ENCODE measurements at regions not wholly inside any gene's neighbourhood (a gene's known extent, or its start where the extent isn't known, plus 50 kb on each side); places are given as distances from the start of the nearest gene placed in this dataset.

DNA sequence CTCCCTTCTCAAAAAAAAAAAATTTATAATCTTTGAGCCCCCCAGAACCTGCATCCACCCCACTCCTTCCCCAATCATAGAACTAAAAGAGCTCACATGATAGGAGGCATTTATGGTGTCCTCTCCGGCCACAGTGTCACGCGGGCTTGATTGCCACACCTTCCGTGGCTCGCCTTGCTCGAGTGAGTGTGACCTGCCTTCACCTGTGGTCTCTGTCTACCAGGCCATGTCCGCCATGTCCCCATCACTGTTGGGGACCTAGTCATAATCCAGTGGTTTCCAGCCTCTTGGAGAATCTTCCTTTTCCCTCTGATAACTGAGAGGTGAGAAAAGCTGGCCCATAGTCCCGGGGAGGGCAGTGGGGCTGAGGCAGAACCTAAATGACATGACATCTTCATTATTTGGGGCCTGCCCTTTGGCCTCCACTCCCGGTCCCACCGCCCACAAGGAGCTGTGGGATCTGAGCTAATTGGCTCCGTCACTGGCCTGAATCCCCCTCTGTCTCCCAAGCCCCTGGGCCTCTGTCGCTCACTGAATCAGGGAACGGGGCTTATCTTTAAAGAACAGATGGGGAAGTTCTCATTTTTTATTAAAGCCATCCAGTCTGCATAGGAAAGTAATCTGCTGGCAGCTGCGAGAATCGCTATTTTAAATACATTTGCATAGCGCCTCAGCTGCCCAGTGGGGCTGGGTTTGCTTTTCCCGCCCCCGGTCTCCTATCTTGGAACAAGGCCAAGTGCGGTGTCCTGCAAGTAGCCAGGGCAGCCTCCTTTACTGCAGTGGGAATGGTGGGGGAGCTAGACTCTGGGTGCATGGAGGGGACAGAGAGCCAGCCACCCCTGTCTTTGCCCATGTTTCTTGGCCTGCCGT, 197.6 kb upstream of the PMEPA1 start:
- no peak overlapping the region for H2BK120ac ChIP-seq (ENCODE audit: low read depth, low read length)
- DNase-seq = no peak
- ATAC-seq (ENCODE audit: low read depth) = no peak
- no TSS peak for BruUV-seq (replicated peaks)
- no peaks in the 10 kb centered on the region for H3K9me1 ChIP-seq (ENCODE audit: insufficient read depth, low read length)
- H3K9ac ChIP-seq (ENCODE audit: low read depth, low read length) = no peak overlapping the region
- no peak overlapping the region for H3K18ac ChIP-seq (ENCODE audit: low read depth, low read length)
- dilution Hi-C loops (cut with HindIII; ENCODE audit: low sequenced_read_pairs, unreplicated experiment) = no loop called here
- WGBS, 2 experiments (ENCODE audit: extremely low coverage in 2 of 2, insufficient read length in 1 of 2) = 74% methylated on average over 5 of the region's 20 CpGs; no CpG with 5 or more reads in 1 of the 2 experiments
- no peak overlapping the region for H3K56ac ChIP-seq (ENCODE audit: extremely low read depth, insufficient read depth, low read length)
- H3K23ac ChIP-seq (ENCODE audit: low read depth, low read length) = no peak overlapping the region
- H3K9me3 ChIP-seq (ENCODE audit: control insufficient read depth, insufficient read depth, low read length) = no peaks in the 10 kb centered on the region
- TF ChIP-seq RFX5 (IDR thresholded peaks at IDR 0.05; ENCODE audit: low read depth, low read length) (no peak), RAD21 (IDR thresholded peaks at IDR 0.05; ENCODE audit: low read length) (no peak), CHD1 (IDR thresholded peaks at IDR 0.05; ENCODE audit: low read depth, low read length) (no peak), MXI1 (IDR thresholded peaks at IDR 0.05; ENCODE audit: borderline replicate concordance, low read depth, low read length) (no peak), POLR2A (IDR thresholded peaks at IDR 0.05; ENCODE audit: low read depth, low read length) (no peak), MAZ (IDR thresholded peaks at IDR 0.05; ENCODE audit: borderline replicate concordance, low read depth, low read length) (no peak), FOS (IDR thresholded peaks at IDR 0.05; ENCODE audit: low read depth, low read length) (no peak), RCOR1 (IDR thresholded peaks at IDR 0.05; ENCODE audit: insufficient replicate concordance, low read length) (no peak), MAFK (IDR thresholded peaks at IDR 0.05; ENCODE audit: low read depth, low read length) (no peak), NFE2L2 (IDR thresholded peaks at IDR 0.05; ENCODE audit: low read depth, low read length) (no peak), CEBPB (IDR thresholded peaks at IDR 0.05; ENCODE audit: low read depth, low read length) (no peak), SMC3 (IDR thresholded peaks at IDR 0.05; ENCODE audit: low read depth, low read length) (no peak)
- TF ChIP-seq, protein P1, sequence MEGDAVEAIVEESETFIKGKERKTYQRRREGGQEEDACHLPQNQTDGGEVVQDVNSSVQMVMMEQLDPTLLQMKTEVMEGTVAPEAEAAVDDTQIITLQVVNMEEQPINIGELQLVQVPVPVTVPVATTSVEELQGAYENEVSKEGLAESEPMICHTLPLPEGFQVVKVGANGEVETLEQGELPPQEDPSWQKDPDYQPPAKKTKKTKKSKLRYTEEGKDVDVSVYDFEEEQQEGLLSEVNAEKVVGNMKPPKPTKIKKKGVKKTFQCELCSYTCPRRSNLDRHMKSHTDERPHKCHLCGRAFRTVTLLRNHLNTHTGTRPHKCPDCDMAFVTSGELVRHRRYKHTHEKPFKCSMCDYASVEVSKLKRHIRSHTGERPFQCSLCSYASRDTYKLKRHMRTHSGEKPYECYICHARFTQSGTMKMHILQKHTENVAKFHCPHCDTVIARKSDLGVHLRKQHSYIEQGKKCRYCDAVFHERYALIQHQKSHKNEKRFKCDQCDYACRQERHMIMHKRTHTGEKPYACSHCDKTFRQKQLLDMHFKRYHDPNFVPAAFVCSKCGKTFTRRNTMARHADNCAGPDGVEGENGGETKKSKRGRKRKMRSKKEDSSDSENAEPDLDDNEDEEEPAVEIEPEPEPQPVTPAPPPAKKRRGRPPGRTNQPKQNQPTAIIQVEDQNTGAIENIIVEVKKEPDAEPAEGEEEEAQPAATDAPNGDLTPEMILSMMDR (conservative IDR thresholded peaks at IDR 0.05; ENCODE audit: low read depth, low read length) = no peak
- TF ChIP-seq, protein P2, sequence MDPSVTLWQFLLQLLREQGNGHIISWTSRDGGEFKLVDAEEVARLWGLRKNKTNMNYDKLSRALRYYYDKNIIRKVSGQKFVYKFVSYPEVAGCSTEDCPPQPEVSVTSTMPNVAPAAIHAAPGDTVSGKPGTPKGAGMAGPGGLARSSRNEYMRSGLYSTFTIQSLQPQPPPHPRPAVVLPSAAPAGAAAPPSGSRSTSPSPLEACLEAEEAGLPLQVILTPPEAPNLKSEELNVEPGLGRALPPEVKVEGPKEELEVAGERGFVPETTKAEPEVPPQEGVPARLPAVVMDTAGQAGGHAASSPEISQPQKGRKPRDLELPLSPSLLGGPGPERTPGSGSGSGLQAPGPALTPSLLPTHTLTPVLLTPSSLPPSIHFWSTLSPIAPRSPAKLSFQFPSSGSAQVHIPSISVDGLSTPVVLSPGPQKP (IDR thresholded peaks at IDR 0.05; ENCODE audit: borderline replicate concordance, low read depth, low read length) = no peak
- TF ChIP-seq, protein P3, sequence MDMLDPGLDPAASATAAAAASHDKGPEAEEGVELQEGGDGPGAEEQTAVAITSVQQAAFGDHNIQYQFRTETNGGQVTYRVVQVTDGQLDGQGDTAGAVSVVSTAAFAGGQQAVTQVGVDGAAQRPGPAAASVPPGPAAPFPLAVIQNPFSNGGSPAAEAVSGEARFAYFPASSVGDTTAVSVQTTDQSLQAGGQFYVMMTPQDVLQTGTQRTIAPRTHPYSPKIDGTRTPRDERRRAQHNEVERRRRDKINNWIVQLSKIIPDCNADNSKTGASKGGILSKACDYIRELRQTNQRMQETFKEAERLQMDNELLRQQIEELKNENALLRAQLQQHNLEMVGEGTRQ (IDR thresholded peaks at IDR 0.05; ENCODE audit: low read depth, low read length) = no peak
- no peak overlapping the region for H4K91ac ChIP-seq (ENCODE audit: insufficient read depth, low read depth, low read length)
- H2AK9ac ChIP-seq (replicated peaks; ENCODE audit: low read depth, low read length, poor library complexity) = no peak overlapping the region
- POLR2A ChIA-PET (ENCODE audit: unreplicated experiment) = no interaction called here
- no peak overlapping the region for H3K4me2 ChIP-seq (ENCODE audit: low read depth, low read length)
- CTCF ChIA-PET = no interaction called here
- H4K5ac ChIP-seq (ENCODE audit: low read depth, low read length) = no peak overlapping the region
- H3K4me3 ChIP-seq (ENCODE audit: insufficient read depth, low read depth, low read length) = no peak overlapping the region
- H3K4me1 ChIP-seq (ENCODE audit: control insufficient read depth, insufficient read depth, low read length) = no peaks in the 10 kb centered on the region
- no peak overlapping the region for H2AK5ac ChIP-seq (ENCODE audit: low read depth, low read length)
- H3K79me1 ChIP-seq (ENCODE audit: low read depth in 1 of 2, low read length in 2 of 2) = no peaks in the 10 kb centered on the region
- in situ Hi-C loops (cut with MboI; ENCODE audit: low sequenced_read_pairs) = no loop called here
- no peak overlapping the region for H2BK15ac ChIP-seq (ENCODE audit: low read depth, low read length)
- H2AFZ ChIP-seq (replicated peaks; ENCODE audit: low read length, poor library complexity) = peak overlapping the region; percentile 16
- intact Hi-C loops (cut with micrococcal nuclease) = no loop called here
- no peak overlapping the region for H4K8ac ChIP-seq (ENCODE audit: low read depth in 2 of 2, low read length in 2 of 2)
- H2BK20ac ChIP-seq (ENCODE audit: low read depth, low read length) = no peak overlapping the region
- H3K14ac ChIP-seq (replicated peaks; ENCODE audit: low read depth, low read length) = no peak overlapping the region
- no peaks in the 10 kb centered on the region; the same call in 1 of the 2 replicates for H3K27me3 ChIP-seq (ENCODE audit: control insufficient read depth, insufficient read depth, low read length)
- H4K20me1 ChIP-seq (ENCODE audit: insufficient read depth, low read length) = no peaks in the 10 kb centered on the region
- no peaks in the 10 kb centered on the region for H3K36me3 ChIP-seq (ENCODE audit: control insufficient read depth, insufficient read depth, low read length)
- H3K27ac ChIP-seq (ENCODE audit: insufficient read depth, low read length) = no peak overlapping the region
- no peak overlapping the region for H2BK5ac ChIP-seq (ENCODE audit: low read depth, low read length, poor library complexity, severe bottlenecking)
- no peak overlapping the region for H3K4ac ChIP-seq (ENCODE audit: low read depth, low read length)

Data from IMR-90 (cell line).